22Rv1 (cell line): ENCODE measurements at regions not wholly inside any gene's neighbourhood (a gene's known extent, or its start where the extent isn't known, plus 50 kb on each side); places are given as distances from the start of the nearest gene placed in this dataset.

Source experiments
- CTCF ChIP-seq: fragments of 450-650 bp; IDR thresholded peaks from 2 replicates; pipeline ENCODE4 v1.5.1; 2017; ENCODE audit warnings: mild to moderate bottlenecking
- ZFX ChIP-seq: fragments of 450-650 bp; IDR thresholded peaks from 2 replicates; pipeline ENCODE4 v1.6.1; 2017; ENCODE audit warnings: antibody characterized with exemption, borderline replicate concordance

GRCh38 chr2:161522796-161523195, 101.4 kb upstream of the SLC4A10 start:
- TF ChIP-seq CTCF (no peak), ZFX (no peak)
